ENCODE measurements at regions not wholly inside any gene's neighbourhood (a gene's known extent, or its start where the extent isn't known, plus 50 kb on each side); places are given as distances from the start of the nearest gene placed in this dataset.

GRCh38 chr18:6479699-6480098 lies 65.0 kb upstream of the L3MBTL4 start:
- TF ChIP-seq, protein P1, sequence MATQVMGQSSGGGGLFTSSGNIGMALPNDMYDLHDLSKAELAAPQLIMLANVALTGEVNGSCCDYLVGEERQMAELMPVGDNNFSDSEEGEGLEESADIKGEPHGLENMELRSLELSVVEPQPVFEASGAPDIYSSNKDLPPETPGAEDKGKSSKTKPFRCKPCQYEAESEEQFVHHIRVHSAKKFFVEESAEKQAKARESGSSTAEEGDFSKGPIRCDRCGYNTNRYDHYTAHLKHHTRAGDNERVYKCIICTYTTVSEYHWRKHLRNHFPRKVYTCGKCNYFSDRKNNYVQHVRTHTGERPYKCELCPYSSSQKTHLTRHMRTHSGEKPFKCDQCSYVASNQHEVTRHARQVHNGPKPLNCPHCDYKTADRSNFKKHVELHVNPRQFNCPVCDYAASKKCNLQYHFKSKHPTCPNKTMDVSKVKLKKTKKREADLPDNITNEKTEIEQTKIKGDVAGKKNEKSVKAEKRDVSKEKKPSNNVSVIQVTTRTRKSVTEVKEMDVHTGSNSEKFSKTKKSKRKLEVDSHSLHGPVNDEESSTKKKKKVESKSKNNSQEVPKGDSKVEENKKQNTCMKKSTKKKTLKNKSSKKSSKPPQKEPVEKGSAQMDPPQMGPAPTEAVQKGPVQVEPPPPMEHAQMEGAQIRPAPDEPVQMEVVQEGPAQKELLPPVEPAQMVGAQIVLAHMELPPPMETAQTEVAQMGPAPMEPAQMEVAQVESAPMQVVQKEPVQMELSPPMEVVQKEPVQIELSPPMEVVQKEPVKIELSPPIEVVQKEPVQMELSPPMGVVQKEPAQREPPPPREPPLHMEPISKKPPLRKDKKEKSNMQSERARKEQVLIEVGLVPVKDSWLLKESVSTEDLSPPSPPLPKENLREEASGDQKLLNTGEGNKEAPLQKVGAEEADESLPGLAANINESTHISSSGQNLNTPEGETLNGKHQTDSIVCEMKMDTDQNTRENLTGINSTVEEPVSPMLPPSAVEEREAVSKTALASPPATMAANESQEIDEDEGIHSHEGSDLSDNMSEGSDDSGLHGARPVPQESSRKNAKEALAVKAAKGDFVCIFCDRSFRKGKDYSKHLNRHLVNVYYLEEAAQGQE (IDR thresholded peaks at IDR 0.05; ENCODE audit: borderline replicate concordance), result no peak
- no peak for TF ChIP-seq RAD21 (conservative IDR thresholded peaks at IDR 0.05)
- no peak for TF ChIP-seq CTCF (IDR thresholded peaks at IDR 0.05; ENCODE audit: poor library complexity, severe bottlenecking)
- no peak for TF ChIP-seq EZH2 (IDR thresholded peaks at IDR 0.05; ENCODE audit: borderline replicate concordance, insufficient read depth, low read length, poor library complexity, severe bottlenecking)
- no peak overlapping the region for H3K4me2 ChIP-seq (ENCODE audit: low read length)

GRCh38 chr18:6482198-6482977 lies 67.7 kb upstream of the L3MBTL4 start:
- H3K36me3 ChIP-seq (ENCODE audit: insufficient read depth, low read length), result no peaks in the 10 kb centered on the region
- no peaks in the 10 kb centered on the region for H4K20me1 ChIP-seq (ENCODE audit: insufficient read depth)
- no peaks in the 10 kb centered on the region for H3F3A ChIP-seq (ENCODE audit: insufficient read depth, low read length, poor library complexity, severe bottlenecking)
- no peak overlapping the region for H3K27ac ChIP-seq (ENCODE audit: low read length)
- H3K27me3 ChIP-seq (ENCODE audit: insufficient read depth, low read depth, low read length), result no peaks in the 10 kb centered on the region
- H3K4me2 ChIP-seq (ENCODE audit: low read length), result no peak overlapping the region
- H3K4me3 ChIP-seq (ENCODE audit: low read length), result no peak overlapping the region
- no peak overlapping the region for H3K9ac ChIP-seq (ENCODE audit: low read length)
- H3K79me2 ChIP-seq (replicated peaks; ENCODE audit: insufficient read depth, low read length), result no peaks in the 10 kb centered on the region
- no peaks in the 10 kb centered on the region for H3K9me2 ChIP-seq (ENCODE audit: insufficient read depth, low read length)
- H3K9me3 ChIP-seq (ENCODE audit: low read length), result no peaks in the 10 kb centered on the region
- H2AFZ ChIP-seq (ENCODE audit: low read depth, low read length), result no peak overlapping the region
- TF ChIP-seq CTCF (IDR thresholded peaks at IDR 0.05; ENCODE audit: poor library complexity, severe bottlenecking) (peak; percentile 28), TAF1 (IDR thresholded peaks at IDR 0.05; ENCODE audit: low read depth) (no peak), RAD21 (conservative IDR thresholded peaks at IDR 0.05) (peak; percentile 46), SMC3 (conservative IDR thresholded peaks at IDR 0.05; ENCODE audit: poor library complexity) (peak; percentile 41)

More at GRCh38 chr18:6479699-6480098, 65.0 kb upstream of the L3MBTL4 start:
- H3K4me3 ChIP-seq (ENCODE audit: low read length), result no peak overlapping the region
- no peak overlapping the region for H3K9ac ChIP-seq (ENCODE audit: low read length)
- no peaks in the 10 kb centered on the region for H3K27me3 ChIP-seq (ENCODE audit: insufficient read depth, low read depth, low read length)
- H3K36me3 ChIP-seq (ENCODE audit: insufficient read depth, low read length), result no peaks in the 10 kb centered on the region
- H3K9me2 ChIP-seq (ENCODE audit: insufficient read depth, low read length), result no peaks in the 10 kb centered on the region
- no peaks in the 10 kb centered on the region for H3K79me2 ChIP-seq (replicated peaks; ENCODE audit: insufficient read depth, low read length)
- H2AFZ ChIP-seq (ENCODE audit: low read depth, low read length), result no peak overlapping the region
- no peaks in the 10 kb centered on the region for H4K20me1 ChIP-seq (ENCODE audit: insufficient read depth)
- H3K9me3 ChIP-seq (ENCODE audit: low read length), result no peaks in the 10 kb centered on the region
- no peak overlapping the region for H3K27ac ChIP-seq (ENCODE audit: low read length)
- H3F3A ChIP-seq (ENCODE audit: insufficient read depth, low read length, poor library complexity, severe bottlenecking), result no peaks in the 10 kb centered on the region

Data from neural cell (in vitro differentiated cells).